ENCODE measurements at regions not wholly inside any gene's neighbourhood (a gene's known extent, or its start where the extent isn't known, plus 50 kb on each side); places are given as distances from the start of the nearest gene placed in this dataset.

- Histone ChIP-seq H3K4me3 (ENCODE audit: low read depth in 2 of 2, low read length in 1 of 2) (no peak overlapping the region), H3K9ac (no peak overlapping the region), H3K9me3 (no peaks in the 10 kb centered on the region), H4K20me1 (ENCODE audit: insufficient read depth) (no peaks in the 10 kb centered on the region), H3K79me2 (ENCODE audit: insufficient read depth) (no peaks in the 10 kb centered on the region), H3K4me2 (no peak overlapping the region), H3K36me3 (replicated peaks in 1 of 2; ENCODE audit: control insufficient read depth in 1 of 2, insufficient read depth in 2 of 2, low read length in 1 of 2) (no peaks in the 10 kb centered on the region), H3K9me2 (no peaks in the 10 kb centered on the region), H3F3A (replicated peaks; ENCODE audit: insufficient read depth) (no peaks in the 10 kb centered on the region), H3K27me3 (ENCODE audit: insufficient read depth) (no peaks in the 10 kb centered on the region), H3K4me1 (ENCODE audit: control insufficient read depth in 1 of 2, insufficient read depth in 2 of 2, low read depth in 1 of 2, low read length in 1 of 2) (no peaks in the 10 kb centered on the region), H2AFZ (ENCODE audit: low read depth) (no peak overlapping the region), H3K27ac (ENCODE audit: low read depth in 2 of 2, low read length in 1 of 2) (no peak overlapping the region)
- WGBS (ENCODE audit: low lambda C conversion rate) = 49% methylated on average over 4 of the region's 4 CpGs
- ChIA-PET CTCF (interaction anchor here (1.2 kb wide), 1 partner anchor 102 kb away, joined by 4 read pairs; no protein-coding TSS in a partner anchor), POLR2A (no interaction called here)
- no peak for DNase-seq
- TF ChIP-seq, protein P1, sequence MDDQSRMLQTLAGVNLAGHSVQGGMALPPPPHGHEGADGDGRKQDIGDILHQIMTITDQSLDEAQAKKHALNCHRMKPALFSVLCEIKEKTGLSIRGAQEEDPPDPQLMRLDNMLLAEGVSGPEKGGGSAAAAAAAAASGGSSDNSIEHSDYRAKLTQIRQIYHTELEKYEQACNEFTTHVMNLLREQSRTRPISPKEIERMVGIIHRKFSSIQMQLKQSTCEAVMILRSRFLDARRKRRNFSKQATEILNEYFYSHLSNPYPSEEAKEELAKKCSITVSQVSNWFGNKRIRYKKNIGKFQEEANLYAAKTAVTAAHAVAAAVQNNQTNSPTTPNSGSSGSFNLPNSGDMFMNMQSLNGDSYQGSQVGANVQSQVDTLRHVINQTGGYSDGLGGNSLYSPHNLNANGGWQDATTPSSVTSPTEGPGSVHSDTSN (IDR thresholded peaks at IDR 0.05) = no peak
- no peak for TF ChIP-seq CHD2 (IDR thresholded peaks at IDR 0.05; ENCODE audit: low read length, partially characterized antibody)
- no peak for TF ChIP-seq FOSL2 (IDR thresholded peaks at IDR 0.05; ENCODE audit: borderline replicate concordance, low read depth)
- no peak for TF ChIP-seq USF1 (IDR thresholded peaks at IDR 0.05; ENCODE audit: borderline replicate concordance, low read depth)
- TF ChIP-seq SMC3 (IDR thresholded peaks at IDR 0.05; ENCODE audit: low read depth, low read length) = no peak
- no peak for TF ChIP-seq YY1 (IDR thresholded peaks at IDR 0.05; ENCODE audit: low read depth)
- no peak for TF ChIP-seq TEAD4 (IDR thresholded peaks at IDR 0.05; ENCODE audit: borderline replicate concordance, insufficient read depth)
- no peak for TF ChIP-seq NRF1 (IDR thresholded peaks at IDR 0.05; ENCODE audit: low read depth, low read length)
- TF ChIP-seq NFIC (IDR thresholded peaks at IDR 0.05; ENCODE audit: borderline replicate concordance) = no peak
- TF ChIP-seq ZBTB33 (IDR thresholded peaks at IDR 0.05; ENCODE audit: borderline replicate concordance, low read depth) = no peak
- no peak for TF ChIP-seq FOXM1 (IDR thresholded peaks at IDR 0.05; ENCODE audit: low read depth)
- no peak for TF ChIP-seq GABPA (IDR thresholded peaks at IDR 0.05; ENCODE audit: low read depth)
- no peak for TF ChIP-seq FOXJ3 (CRISPR knock-in tag; IDR thresholded peaks at IDR 0.05)
- TF ChIP-seq, protein P2, sequence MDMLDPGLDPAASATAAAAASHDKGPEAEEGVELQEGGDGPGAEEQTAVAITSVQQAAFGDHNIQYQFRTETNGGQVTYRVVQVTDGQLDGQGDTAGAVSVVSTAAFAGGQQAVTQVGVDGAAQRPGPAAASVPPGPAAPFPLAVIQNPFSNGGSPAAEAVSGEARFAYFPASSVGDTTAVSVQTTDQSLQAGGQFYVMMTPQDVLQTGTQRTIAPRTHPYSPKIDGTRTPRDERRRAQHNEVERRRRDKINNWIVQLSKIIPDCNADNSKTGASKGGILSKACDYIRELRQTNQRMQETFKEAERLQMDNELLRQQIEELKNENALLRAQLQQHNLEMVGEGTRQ (IDR thresholded peaks at IDR 0.05; ENCODE audit: borderline replicate concordance, low read depth, low read length) = no peak
- TF ChIP-seq ELF1 (IDR thresholded peaks at IDR 0.05) = no peak
- TF ChIP-seq, protein P3, sequence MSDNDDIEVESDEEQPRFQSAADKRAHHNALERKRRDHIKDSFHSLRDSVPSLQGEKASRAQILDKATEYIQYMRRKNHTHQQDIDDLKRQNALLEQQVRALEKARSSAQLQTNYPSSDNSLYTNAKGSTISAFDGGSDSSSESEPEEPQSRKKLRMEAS (IDR thresholded peaks at IDR 0.05; ENCODE audit: low read depth) = no peak
These were observed 214.6 kb upstream of the IGFBP7 start for GRCh38 chr4:57324673-57325307.

Measured in SK-N-SH (cell line).